ENCODE measurements at regions not wholly inside any gene's neighbourhood (a gene's known extent, or its start where the extent isn't known, plus 50 kb on each side); places are given as distances from the start of the nearest gene placed in this dataset.

- no peak for DNase-seq (ENCODE audit: low read depth)
Observed at GRCh38 chr7:26049081-26049480, 102.9 kb upstream of the NFE2L3 start.

GRCh38 chr7:26051021-26051420 is 101.0 kb upstream of the NFE2L3 start:
- DNase-seq (ENCODE audit: low read depth) = no peak

GRCh38 chr7:26052706-26053105 is 99.3 kb upstream of the NFE2L3 start:
- DNase-seq (ENCODE audit: low read depth) = no peak

- DNase-seq (ENCODE audit: low read depth) = no peak
Observed at GRCh38 chr7:26054386-26054785, 97.6 kb upstream of the NFE2L3 start.

- DNase-seq (ENCODE audit: low read depth) = no peak
Observed at GRCh38 chr7:26055241-26055640, 96.8 kb upstream of the NFE2L3 start.

- no peak for DNase-seq (ENCODE audit: low read depth)
Observed at GRCh38 chr7:26060733-26061677, 91.0 kb upstream of the NFE2L3 start.

- no peak for DNase-seq (ENCODE audit: low read depth)
Observed at GRCh38 chr7:26061678-26062603, 90.1 kb upstream of the NFE2L3 start.

GRCh38 chr7:26065652-26066051 is 86.3 kb upstream of the NFE2L3 start:
- DNase-seq (ENCODE audit: low read depth) = no peak

GRCh38 chr7:26066736-26067135 is 85.3 kb upstream of the NFE2L3 start:
- DNase-seq (ENCODE audit: low read depth) = no peak

- no peak for DNase-seq (ENCODE audit: low read depth)
Observed at GRCh38 chr7:26070290-26070689, 81.7 kb upstream of the NFE2L3 start.

- no peak for DNase-seq (ENCODE audit: low read depth)
Observed at GRCh38 chr7:26071622-26072456, 80.2 kb upstream of the NFE2L3 start.

- no peak for DNase-seq (ENCODE audit: low read depth)
Observed at GRCh38 chr7:26073041-26073440, 79.0 kb upstream of the NFE2L3 start.

GRCh38 chr7:26074919-26075318 is 77.1 kb upstream of the NFE2L3 start:
- DNase-seq (ENCODE audit: low read depth) = no peak

- DNase-seq (ENCODE audit: low read depth) = no peak
Observed at GRCh38 chr7:26076691-26077090, 75.3 kb upstream of the NFE2L3 start.

GRCh38 chr7:26078437-26079336 is 73.3 kb upstream of the NFE2L3 start:
- DNase-seq (ENCODE audit: low read depth) = no peak

- no peak for DNase-seq (ENCODE audit: low read depth)
Observed at GRCh38 chr7:26081638-26082037, 70.4 kb upstream of the NFE2L3 start.

GRCh38 chr7:26083113-26083512 is 68.9 kb upstream of the NFE2L3 start:
- no peak for DNase-seq (ENCODE audit: low read depth)

- no peak for DNase-seq (ENCODE audit: low read depth)
Observed at GRCh38 chr7:26084418-26084817, 67.6 kb upstream of the NFE2L3 start.

GRCh38 chr7:26085771-26086170 is 66.2 kb upstream of the NFE2L3 start:
- DNase-seq (ENCODE audit: low read depth) = no peak

- no peak for DNase-seq (ENCODE audit: low read depth)
Observed at GRCh38 chr7:26087321-26088091, 64.5 kb upstream of the NFE2L3 start.

Data from fibroblast of gingiva (primary cell).